Endometrial microvascular endothelial cells (primary cell): ENCODE measurements at regions not wholly inside any gene's neighbourhood (a gene's known extent, or its start where the extent isn't known, plus 50 kb on each side); places are given as distances from the start of the nearest gene placed in this dataset.

Experiments used
- in situ Hi-C: cut with HindIII; loops from 2 replicates; pipeline ENCODE4 v1.10.0; 2017; ENCODE audit warnings: low sequenced_read_pairs, low pct_unique_long_range_greater_than_20kb; ENCODE audit errors: inconsistent ontology term

GRCh38 chr20:58162986-58163385, 65.5 kb downstream of the ANKRD60 start:
- in situ Hi-C loops = no loop called here

DNA sequence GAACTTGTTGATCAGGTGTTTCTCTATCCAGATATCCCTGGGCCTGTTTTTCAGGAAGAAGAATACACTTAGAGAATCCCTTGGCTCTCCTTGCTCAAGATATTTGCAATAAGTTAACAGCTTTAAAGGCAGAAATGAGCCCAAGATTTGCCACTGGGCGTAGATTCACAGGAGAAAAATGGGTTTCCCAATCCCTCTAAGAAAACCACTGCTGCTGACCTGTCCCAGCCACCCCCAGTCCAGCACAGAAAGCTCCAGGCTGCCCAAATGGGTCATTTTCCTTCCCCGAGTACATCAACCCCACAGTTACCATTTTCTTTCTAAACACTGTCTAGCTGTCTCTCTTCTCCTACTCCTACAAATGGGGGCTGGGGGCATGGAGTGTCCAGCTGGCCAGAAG, 67.3 kb downstream of the ANKRD60 start:
- in situ Hi-C loops = no loop called here

DNA sequence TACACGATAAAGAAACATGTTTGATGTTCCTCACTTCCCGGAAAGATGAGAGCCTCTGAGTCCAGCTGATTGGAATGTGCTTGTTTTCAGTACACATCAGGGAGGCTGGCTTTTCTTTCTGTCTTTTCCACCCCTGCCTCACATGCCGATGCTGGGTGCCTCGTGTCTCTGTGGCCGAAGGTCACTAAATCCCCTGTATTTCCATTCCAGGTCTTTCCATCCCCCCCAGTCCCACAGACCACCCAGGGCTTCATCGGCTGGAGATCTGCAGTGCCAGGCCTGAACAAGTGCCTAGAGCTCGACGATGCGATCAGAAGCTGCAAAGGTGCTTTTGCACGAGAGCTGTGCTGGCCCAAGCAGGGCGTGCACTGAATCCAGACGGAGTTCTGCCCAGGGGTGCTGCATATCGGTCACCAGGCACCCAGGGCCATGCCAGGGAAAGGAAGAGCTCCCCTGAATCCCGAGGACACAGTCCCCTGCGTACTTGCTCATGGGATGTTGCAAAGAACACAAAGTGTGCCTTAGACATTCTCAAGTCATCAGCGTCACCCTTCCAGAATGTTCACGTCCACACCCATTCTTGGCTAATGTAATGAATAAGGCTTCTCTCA, 67.9 kb downstream of the ANKRD60 start:
- in situ Hi-C loops = no loop called here

- in situ Hi-C loops = no loop called here
Observed at GRCh38 chr20:58155148-58155925, 73.1 kb downstream of the ANKRD60 start.

- in situ Hi-C loops = no loop called here
Observed at GRCh38 chr20:58154113-58154512, 74.3 kb downstream of the ANKRD60 start.

- in situ Hi-C loops = no loop called here
Observed at GRCh38 chr20:58153121-58153520, 75.3 kb downstream of the ANKRD60 start.

- in situ Hi-C loops = no loop called here
Observed at GRCh38 chr20:58150772-58151171, 77.7 kb downstream of the ANKRD60 start.

DNA sequence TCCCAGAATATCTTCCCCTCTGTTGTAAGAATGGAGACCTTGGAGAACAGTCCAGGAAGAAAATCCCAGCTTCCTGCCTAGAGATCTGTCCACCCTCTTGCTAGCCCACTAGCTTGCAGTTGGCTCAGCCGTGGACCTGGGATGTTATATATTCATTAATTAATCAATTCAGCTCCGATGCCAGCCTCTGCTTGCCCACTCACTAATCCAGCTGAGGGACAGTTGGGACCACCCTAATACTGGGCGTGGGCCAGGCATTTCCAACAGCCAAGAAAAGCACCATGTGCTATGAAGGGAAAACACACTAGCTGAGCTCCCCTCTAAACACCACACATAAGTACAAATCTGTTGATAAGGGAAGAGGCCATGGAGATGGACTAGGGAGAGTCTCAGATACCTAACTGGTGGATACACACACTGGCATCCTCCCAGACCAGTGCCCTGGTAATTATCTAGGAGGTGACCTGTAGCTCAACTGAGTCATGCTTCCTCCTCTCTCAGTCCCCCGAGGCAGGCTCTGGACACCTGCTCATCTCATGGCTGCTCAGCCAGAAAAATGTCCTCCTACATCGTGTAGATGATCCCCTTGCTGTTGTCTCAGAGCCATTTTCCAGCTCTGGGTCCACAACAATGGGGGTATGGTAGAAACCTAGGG, 78.9 kb downstream of the ANKRD60 start:
- in situ Hi-C loops = no loop called here

DNA sequence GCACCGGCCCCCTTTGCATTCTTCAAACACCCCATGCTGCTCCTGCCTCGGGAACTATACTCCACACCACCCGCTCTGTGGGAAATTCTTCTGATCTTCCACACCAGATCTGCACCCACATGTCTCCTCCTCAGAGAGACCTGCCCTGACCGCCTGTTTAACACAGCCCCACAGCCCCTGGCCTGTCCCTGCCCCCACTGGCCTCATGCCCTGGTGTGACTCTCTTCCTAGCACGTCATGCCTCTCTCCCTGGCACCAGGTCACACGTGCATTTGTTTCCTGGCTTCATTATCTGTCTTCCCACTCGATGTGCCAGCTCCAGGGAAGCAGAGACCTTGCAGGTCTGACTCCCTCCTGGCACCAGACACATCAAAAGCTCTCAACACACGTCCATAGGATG, 79.6 kb downstream of the ANKRD60 start:
- in situ Hi-C loops = no loop called here

DNA sequence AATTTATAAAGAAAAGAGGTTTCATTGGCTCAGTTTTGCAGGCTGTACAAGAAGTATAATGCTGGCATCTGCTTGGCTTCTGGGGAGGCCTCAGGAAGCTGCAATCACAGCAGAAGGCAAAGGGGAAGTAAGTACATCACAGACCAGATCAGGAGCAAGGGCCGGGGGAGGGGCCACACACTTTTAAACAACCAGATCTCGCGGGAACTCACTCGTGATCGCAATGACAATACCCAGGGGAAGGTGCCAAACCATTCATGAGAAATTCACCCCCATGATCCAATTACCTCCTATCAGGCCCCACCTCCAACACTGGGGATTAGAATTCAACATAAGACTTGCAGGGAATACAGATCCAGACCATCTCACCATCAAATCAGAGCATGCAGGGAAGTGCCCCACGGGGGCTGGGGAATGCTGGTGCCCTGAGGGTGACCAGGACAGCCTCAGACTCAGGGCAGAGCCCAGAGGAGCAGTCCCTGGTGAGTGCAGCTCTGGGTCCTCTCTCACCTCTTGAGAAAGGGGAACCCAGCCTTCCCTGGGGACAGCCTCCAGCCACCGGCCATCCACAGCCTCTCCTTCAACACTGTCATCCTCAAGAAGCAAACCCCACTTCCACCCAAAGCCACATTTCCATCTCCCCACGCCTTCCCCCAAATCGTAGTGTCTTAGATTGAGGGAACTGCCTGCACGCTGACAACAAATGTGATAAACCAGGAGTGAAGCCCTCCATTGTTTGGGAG, 80.7 kb downstream of the ANKRD60 start:
- in situ Hi-C loops = no loop called here

DNA sequence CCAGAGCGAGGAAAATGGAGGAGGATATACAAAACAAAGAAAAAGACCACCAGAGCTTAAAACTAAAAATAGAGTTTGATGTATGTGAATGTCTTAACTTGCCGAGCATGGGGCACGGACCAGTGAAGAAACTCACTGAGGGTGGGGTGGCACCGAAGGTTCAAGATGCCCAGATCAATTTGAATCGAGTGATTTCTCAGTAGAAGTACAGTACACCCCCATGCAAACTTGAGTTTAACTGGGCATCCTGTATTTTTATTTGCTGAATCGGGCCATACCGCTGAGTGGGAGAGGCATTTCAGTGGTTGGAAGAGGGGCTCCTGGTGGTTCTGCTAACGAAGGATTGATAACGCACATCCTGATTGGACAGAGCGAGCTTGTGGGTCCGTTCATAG, 81.7 kb downstream of the ANKRD60 start:
- in situ Hi-C loops = no loop called here

DNA sequence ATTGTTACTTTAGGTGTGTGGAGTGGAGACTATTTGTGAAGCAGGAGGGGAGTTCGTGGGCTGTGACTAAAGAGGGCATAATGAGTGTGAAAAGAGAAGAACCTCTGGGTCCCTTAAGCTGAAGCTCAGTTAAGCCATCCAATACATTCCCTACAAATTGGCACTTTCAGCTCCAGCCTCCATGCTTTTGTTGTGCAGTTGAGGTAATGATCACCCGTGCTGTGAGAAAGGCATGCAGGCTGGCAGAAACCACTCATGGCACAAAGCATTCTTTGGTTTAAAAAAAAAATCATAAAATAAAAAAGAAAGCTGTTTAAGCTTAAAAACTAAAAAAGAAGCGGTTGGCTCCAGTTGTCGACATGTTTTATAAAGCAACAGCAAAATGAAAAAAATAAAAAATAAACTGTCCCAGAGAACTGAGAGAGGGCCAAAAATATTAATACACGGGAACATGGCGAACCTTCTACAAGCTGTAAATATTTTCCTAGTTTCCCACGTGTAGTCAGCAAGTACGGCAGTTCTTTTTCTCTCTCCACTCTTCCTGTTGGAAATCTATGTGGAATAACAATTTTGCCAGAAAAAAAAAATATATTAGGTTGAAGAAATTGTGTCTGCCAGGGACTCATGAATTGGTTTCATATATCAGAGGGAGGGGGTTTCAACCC, 82.2 kb downstream of the ANKRD60 start:
- in situ Hi-C loops = no loop called here

- in situ Hi-C loops = no loop called here
Observed at GRCh38 chr20:58145506-58146080, 82.9 kb downstream of the ANKRD60 start.

GRCh38 chr20:58144096-58144495, 84.4 kb downstream of the ANKRD60 start:
- in situ Hi-C loops = no loop called here

DNA sequence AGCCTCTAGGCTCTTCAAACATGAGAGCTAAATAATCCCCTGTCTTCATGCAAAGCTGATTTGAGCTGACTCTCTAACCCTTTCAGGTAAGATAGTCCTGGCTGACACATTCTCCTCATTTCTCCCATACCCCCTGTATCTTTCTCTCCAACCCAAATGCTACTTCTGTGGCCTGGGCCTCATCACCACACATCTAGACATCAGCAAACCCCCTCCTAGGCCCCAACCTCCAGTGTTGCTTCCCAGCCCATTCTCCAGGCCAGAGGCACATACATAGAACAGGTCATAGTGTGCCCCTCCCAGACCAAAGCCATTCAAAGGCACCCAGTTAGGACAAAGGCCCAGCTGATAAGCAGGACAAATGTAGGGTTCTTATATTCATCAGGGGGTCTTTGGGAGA, 84.9 kb downstream of the ANKRD60 start:
- in situ Hi-C loops = no loop called here

GRCh38 chr20:58142843-58143185, 85.6 kb downstream of the ANKRD60 start:
- in situ Hi-C loops = no loop called here

- in situ Hi-C loops = no loop called here
Observed at GRCh38 chr20:58141971-58142842, 86.2 kb downstream of the ANKRD60 start.

DNA sequence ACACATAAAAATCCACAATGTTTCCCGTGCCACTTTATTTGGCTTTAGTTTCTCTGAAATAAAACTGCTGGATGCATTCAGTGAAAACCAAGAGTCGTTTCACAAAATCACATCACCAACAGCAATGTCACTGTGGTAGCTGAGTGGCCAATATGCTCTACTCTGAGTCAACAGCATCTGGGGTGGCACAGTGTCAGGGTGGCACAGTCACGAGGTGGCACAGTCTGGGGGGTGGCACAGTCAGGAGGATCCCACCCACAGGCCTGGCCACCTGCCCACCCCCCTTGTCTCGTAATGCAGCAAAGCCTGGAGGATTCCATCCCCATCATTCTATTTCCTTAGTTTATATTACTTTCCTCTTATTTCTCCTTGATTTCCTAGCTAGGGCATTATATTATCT, 87.0 kb downstream of the ANKRD60 start:
- in situ Hi-C loops = no loop called here
